IPS-18c (cell line): ENCODE measurements at regions not wholly inside any gene's neighbourhood (a gene's known extent, or its start where the extent isn't known, plus 50 kb on each side); places are given as distances from the start of the nearest gene placed in this dataset.

ENCODE experiments used
- H3K4me3 ChIP-seq: 2 replicates; pipeline ENCODE4 v1.7.0; 2013; ENCODE audit warnings: low read depth, mild to moderate bottlenecking, low read length, moderate library complexity; ENCODE audit not compliant: insufficient read depth
- H3K9me3 ChIP-seq: one replicate; pipeline ENCODE4 v1.6.1; 2013; ENCODE audit warnings: mild to moderate bottlenecking, low read length, moderate library complexity; ENCODE audit not compliant: control insufficient read depth, insufficient read depth

- Histone ChIP-seq H3K4me3 (no peak overlapping the region), H3K9me3 (peaks cover 2% of the 10 kb centered on the region)
Measured at GRCh38 chr4:175440786-175441185, 371.3 kb downstream of the GPM6A start.

GRCh38 chr4:175441256-175441655 lies 370.8 kb downstream of the GPM6A start:
- no peak overlapping the region for H3K4me3 ChIP-seq
- peaks cover 2% of the 10 kb centered on the region for H3K9me3 ChIP-seq

- H3K4me3 ChIP-seq, result no peak overlapping the region
- peaks cover 2% of the 10 kb centered on the region for H3K9me3 ChIP-seq
Measured at GRCh38 chr4:175443547-175443946, 368.5 kb downstream of the GPM6A start.

GRCh38 chr4:175444512-175444911 lies 367.6 kb downstream of the GPM6A start:
- Histone ChIP-seq H3K4me3 (no peak overlapping the region), H3K9me3 (peaks cover 2% of the 10 kb centered on the region)

- Histone ChIP-seq H3K4me3 (no peak overlapping the region), H3K9me3 (peaks cover 2% of the 10 kb centered on the region)
Measured at GRCh38 chr4:175447016-175447415, 365.0 kb downstream of the GPM6A start.

GRCh38 chr4:175450446-175450845 lies 361.6 kb downstream of the GPM6A start:
- H3K4me3 ChIP-seq, result no peak overlapping the region
- H3K9me3 ChIP-seq, result no peaks in the 10 kb centered on the region

- no peak overlapping the region for H3K4me3 ChIP-seq
Measured at GRCh38 chr4:175451238-175451965, 360.7 kb downstream of the GPM6A start.

GRCh38 chr4:175453456-175453855 lies 358.6 kb downstream of the GPM6A start:
- H3K4me3 ChIP-seq, result no peak overlapping the region
- peaks cover 5% of the 10 kb centered on the region for H3K9me3 ChIP-seq

More at GRCh38 chr4:175451238-175451965, 360.7 kb downstream of the GPM6A start:
- no peaks in the 10 kb centered on the region for H3K9me3 ChIP-seq

- Histone ChIP-seq H3K4me3 (no peak overlapping the region), H3K9me3 (peaks cover 5% of the 10 kb centered on the region)
Measured at GRCh38 chr4:175456131-175456530, 355.9 kb downstream of the GPM6A start.

GRCh38 chr4:175457956-175458355 lies 354.1 kb downstream of the GPM6A start:
- H3K9me3 ChIP-seq, result peaks cover 5% of the 10 kb centered on the region
- no peak overlapping the region for H3K4me3 ChIP-seq

- Histone ChIP-seq H3K4me3 (no peak overlapping the region), H3K9me3 (peaks cover 5% of the 10 kb centered on the region)
Measured at GRCh38 chr4:175459571-175459970, 352.5 kb downstream of the GPM6A start.

GRCh38 chr4:175460414-175460813 lies 351.6 kb downstream of the GPM6A start:
- no peak overlapping the region for H3K4me3 ChIP-seq
- H3K9me3 ChIP-seq, result peaks cover 5% of the 10 kb centered on the region

- Histone ChIP-seq H3K4me3 (no peak overlapping the region), H3K9me3 (peaks cover 2% of the 10 kb centered on the region)
Measured at GRCh38 chr4:175469514-175469913, 342.6 kb downstream of the GPM6A start.

GRCh38 chr4:175470131-175470530 lies 341.9 kb downstream of the GPM6A start:
- Histone ChIP-seq H3K4me3 (no peak overlapping the region), H3K9me3 (peaks cover 2% of the 10 kb centered on the region)

- Histone ChIP-seq H3K4me3 (no peak overlapping the region), H3K9me3 (no peaks in the 10 kb centered on the region)
Measured at GRCh38 chr4:175480404-175480803, 331.7 kb downstream of the GPM6A start.

- Histone ChIP-seq H3K4me3 (no peak overlapping the region), H3K9me3 (no peaks in the 10 kb centered on the region)
Measured at GRCh38 chr4:175499735-175500352, 312.2 kb downstream of the GPM6A start.

- no peaks in the 10 kb centered on the region for H3K9me3 ChIP-seq
Measured at GRCh38 chr4:175504318-175504717, 307.7 kb downstream of the GPM6A start.

GRCh38 chr4:175509320-175509719 lies 302.7 kb downstream of the GPM6A start:
- Histone ChIP-seq H3K9me3 (no peaks in the 10 kb centered on the region), H3K4me3 (no peak overlapping the region)

More at GRCh38 chr4:175504318-175504717, 307.7 kb downstream of the GPM6A start:
- no peak overlapping the region for H3K4me3 ChIP-seq
